HUES6 (cell line): ENCODE measurements at regions not wholly inside any gene's neighbourhood (a gene's known extent, or its start where the extent isn't known, plus 50 kb on each side); places are given as distances from the start of the nearest gene placed in this dataset.
"Not testable (repeated sequence)": the region's sequence is repeated elsewhere in the genome, so short reads cannot be mapped to it uniquely, and the experiment has no call there.

Source experiments
- H3K27ac ChIP-seq: 2 replicates; pipeline ENCODE4 v1.7.0; 2013; ENCODE audit warnings: low read depth, mild to moderate bottlenecking, low read length, inconsistent platforms
- H3K27me3 ChIP-seq: 2 replicates; pipeline ENCODE4 v1.6.1; 2013; ENCODE audit warnings: low read length; ENCODE audit not compliant: control insufficient read depth, insufficient read depth
- H3K36me3 ChIP-seq: 2 replicates; pipeline ENCODE4 v1.6.1; 2013; ENCODE audit warnings: low read length; ENCODE audit not compliant: control insufficient read depth, insufficient read depth
- H3K4me1 ChIP-seq: 2 replicates; pipeline ENCODE4 v1.6.1; 2013; ENCODE audit warnings: low read length; ENCODE audit not compliant: control insufficient read depth, insufficient read depth
- H3K4me3 ChIP-seq: 2 replicates; pipeline ENCODE4 v1.5.1; 2013; ENCODE audit warnings: low read depth, low read length
- H3K9ac ChIP-seq: one replicate; pipeline ENCODE4 v1.6.1; 2013; ENCODE audit warnings: mild to moderate bottlenecking, low read length
- H3K9me3 ChIP-seq: 2 replicates; pipeline ENCODE4 v1.6.1; 2013; ENCODE audit warnings: low read depth, low read length; ENCODE audit not compliant: control insufficient read depth, insufficient read depth

DNA sequence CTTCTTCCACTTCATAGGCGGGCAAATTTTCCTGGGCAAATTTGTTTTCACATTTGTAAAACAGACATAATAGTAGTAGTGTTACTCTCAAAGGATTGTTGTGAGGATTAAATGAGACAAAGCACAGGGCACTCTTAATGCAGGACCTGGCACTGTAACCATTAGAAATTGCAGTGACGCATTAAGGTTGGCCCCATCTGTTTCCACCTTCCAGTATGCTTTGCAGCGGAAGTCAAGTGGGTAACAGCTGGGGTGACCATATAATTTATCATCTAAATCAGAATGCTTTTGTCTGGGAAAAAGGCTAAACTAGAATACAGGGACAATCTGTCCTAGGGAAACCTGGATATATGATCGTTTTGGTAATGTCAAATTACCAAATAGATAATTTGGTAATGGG is 132.5 kb upstream of the CACHD1 start:
- Histone ChIP-seq H3K4me1 (no peaks in the 10 kb centered on the region), H3K27ac (no peak overlapping the region), H3K4me3 (no peak overlapping the region), H3K9me3 (no peaks in the 10 kb centered on the region), H3K36me3 (peaks cover 4% of the 10 kb centered on the region; the same call in 1 of the 2 replicates), H3K9ac (no peak overlapping the region), H3K27me3 (peaks cover 3% of the 10 kb centered on the region; the same call in 1 of the 2 replicates)

DNA sequence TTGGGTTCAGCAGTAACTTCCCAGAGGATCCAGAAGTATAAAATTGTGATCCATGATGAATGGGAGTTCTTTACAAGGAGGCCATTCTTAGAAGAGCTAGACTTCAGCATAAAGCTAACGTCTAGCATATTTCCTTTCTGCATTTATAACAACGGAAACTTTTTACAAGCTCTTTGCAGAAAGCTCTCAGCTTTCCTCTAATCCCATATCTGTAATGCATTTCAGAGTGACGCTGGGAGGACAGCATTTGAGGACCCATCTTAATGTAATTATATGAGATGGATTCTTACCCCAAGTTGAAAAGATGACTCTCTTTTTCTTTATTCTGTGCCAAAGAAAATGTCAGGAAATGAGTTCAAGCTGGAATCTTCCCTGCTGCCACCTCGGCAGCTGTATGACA is 132.0 kb upstream of the CACHD1 start:
- Histone ChIP-seq H3K27ac (no peak overlapping the region), H3K4me1 (no peaks in the 10 kb centered on the region), H3K9me3 (no peaks in the 10 kb centered on the region), H3K9ac (no peak overlapping the region), H3K36me3 (peaks cover 4% of the 10 kb centered on the region; the same call in 1 of the 2 replicates), H3K4me3 (no peak overlapping the region), H3K27me3 (peaks cover 3% of the 10 kb centered on the region; the same call in 1 of the 2 replicates)

DNA sequence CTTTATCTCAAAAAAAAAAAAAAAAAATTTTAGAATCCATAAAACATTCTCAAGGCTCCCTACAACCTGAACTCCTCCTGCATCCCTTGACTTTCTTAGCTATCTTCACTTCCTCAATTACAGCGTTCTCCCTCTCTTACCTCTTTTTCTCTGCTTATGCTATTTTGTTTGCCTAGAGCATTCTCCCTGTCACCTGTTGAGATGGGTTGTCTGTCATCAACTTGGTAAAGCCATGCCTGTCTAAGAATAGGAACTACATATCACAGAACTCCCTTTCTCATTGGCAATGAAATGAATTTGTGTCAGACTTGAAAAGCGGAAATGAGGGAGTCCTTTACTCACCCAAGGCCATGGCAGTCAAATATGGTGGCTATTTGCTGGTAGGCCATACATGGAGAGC is 129.6 kb upstream of the CACHD1 start:
- Histone ChIP-seq H3K9ac (no peak overlapping the region), H3K27me3 (peaks cover 3% of the 10 kb centered on the region; the same call in 1 of the 2 replicates), H3K27ac (no peak overlapping the region), H3K4me1 (peaks cover 15% of the 10 kb centered on the region), H3K4me3 (no peak overlapping the region), H3K9me3 (no peaks in the 10 kb centered on the region), H3K36me3 (peaks cover 4% of the 10 kb centered on the region; the same call in 1 of the 2 replicates)

DNA sequence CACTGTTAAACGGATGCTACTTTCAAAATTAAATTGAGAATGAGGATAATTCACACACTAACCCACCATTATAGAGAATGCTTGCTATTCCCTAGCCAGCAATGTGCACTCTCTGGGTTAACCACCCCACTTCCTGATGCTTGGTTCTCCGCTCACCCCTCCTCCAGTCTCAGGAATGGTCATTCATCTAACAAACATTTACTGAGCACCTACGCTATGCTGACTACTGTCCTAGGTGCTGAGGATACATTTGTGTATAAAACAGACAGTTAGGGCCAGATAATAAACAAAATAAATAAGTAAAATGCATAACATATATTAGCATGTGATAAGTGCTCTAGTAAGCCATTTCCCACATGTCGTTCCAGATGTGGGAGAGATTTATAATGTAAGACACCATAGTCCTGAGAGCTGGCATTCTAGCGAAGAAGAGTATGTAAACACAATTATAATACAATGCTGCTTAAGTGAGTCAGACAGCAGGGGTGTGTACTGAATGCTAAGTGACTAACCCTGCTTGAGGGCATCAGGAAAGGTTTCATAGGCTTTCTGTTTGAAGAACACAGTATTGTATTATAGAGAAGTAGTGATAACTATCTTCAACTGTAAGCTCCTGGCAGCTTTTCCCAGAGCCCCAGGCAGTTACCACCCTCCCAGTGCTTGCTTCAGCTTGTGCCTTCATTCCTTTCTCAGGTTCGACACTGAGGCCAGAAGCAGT is 126.7 kb upstream of the CACHD1 start:
- Histone ChIP-seq H3K27me3 (peaks cover 3% of the 10 kb centered on the region; the same call in 1 of the 2 replicates), H3K27ac (no peak overlapping the region), H3K36me3 (peaks cover 5% of the 10 kb centered on the region; the same call in 1 of the 2 replicates), H3K9ac (no peak overlapping the region), H3K4me1 (peaks cover 20% of the 10 kb centered on the region), H3K9me3 (no peaks in the 10 kb centered on the region), H3K4me3 (no peak overlapping the region)

DNA sequence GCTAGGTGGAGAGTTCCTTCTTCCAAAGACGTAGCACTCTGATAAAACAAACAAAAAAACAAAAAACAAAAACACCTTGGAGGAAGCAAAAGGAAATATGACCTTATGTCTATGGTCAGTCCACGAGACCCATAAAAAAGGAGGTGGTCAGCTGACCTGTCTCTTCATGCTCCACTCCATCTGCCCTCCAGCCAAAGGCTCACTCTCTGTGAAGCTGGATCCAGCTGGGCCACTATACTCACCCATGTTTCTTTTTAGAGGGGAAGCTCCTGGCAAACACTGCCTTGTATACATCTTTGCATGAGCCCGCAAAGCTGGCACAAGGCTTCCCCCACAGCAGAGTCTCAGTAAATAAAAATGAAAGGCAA is 126.1 kb upstream of the CACHD1 start:
- Histone ChIP-seq H3K9me3 (no peaks in the 10 kb centered on the region), H3K27ac (no peak overlapping the region), H3K4me1 (peaks cover 25% of the 10 kb centered on the region), H3K9ac (no peak overlapping the region), H3K36me3 (peaks cover 11% of the 10 kb centered on the region), H3K27me3 (peaks cover 3% of the 10 kb centered on the region; the same call in 1 of the 2 replicates), H3K4me3 (no peak overlapping the region)

DNA sequence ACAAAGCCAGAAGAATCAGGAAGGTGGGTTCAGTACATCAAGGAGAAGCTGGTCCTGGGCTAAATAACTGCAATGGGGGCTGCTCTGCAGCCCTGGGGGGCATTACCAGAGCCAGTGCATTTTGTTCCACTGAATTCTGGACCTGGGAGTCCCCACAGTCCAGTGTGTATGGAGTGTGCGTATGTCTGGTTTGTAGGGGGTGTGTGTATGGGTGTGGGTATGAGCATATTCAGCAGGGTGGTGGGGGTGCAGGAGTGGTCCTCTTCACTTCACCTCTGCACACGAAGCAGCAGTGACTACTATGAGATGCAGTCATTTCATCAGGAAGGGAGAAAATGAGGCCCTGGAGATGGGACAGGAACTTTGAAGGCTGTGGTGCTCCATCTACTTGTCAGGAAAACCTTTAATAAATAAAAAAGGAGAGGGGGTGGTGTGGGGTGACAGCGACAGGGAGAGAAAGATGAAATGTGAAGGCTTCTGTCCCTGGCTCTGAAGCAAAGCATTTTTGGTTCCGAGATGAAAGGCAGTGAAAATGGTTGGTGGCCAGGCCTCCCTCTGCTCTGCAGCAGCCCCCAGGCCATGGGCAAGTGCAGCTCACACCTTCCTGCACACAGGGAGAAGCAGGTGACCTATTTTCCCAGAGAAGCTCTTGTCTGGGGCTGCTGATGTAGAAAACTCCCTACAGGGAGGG is 121.5 kb upstream of the CACHD1 start:
- Histone ChIP-seq H3K27me3 (no peaks in the 10 kb centered on the region), H3K4me1 (peaks cover 28% of the 10 kb centered on the region)

DNA sequence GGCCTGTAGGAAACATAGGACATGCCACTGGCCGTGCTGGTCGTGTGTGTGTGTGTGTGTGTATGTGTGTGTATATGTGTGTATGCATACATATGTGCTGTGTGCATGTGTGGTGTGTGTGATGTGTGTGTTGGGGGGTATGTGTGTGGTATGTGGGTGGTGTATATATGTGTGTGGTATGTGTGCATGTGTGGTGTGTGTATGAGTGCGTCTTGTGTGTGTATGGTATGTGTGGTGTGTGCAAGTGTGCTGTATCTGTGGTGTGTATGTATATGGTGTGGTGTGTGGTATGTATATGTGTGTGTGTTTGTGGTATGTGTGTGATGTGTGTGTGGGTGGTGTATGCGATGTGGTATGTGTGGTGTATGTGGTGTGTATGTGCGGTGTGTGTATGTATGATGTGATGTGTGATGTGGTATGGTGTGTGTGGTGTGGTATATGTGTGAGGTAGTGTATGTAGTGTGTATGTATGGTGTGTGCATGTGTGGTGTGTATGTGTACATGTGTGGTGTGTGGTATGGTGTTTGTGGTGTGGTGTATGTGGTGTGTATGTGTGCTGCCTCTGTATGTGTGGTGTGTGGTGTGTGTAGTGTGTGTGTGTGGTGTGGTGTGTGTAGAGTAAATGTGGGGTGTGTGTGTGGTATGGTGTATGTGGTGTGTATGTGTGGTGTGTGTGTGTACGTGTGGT is 120.8 kb upstream of the CACHD1 start:
- Histone ChIP-seq H3K27ac (no peak overlapping the region), H3K4me1 (peaks cover 21% of the 10 kb centered on the region; the same call in 1 of the 2 replicates), H3K9ac (no peak overlapping the region), H3K4me3 (no peak overlapping the region), H3K27me3 (no peaks in the 10 kb centered on the region; the same call in 1 of the 2 replicates), H3K9me3 (no peaks in the 10 kb centered on the region), H3K36me3 (peaks cover 20% of the 10 kb centered on the region)

More for the DNA sequence above, 121.5 kb upstream of the CACHD1 start:
- H3K27ac ChIP-seq, result no peak overlapping the region
- H3K4me3 ChIP-seq, result no peak overlapping the region
- H3K36me3 ChIP-seq, result peaks cover 20% of the 10 kb centered on the region
- no peaks in the 10 kb centered on the region for H3K9me3 ChIP-seq
- H3K9ac ChIP-seq, result no peak overlapping the region

DNA sequence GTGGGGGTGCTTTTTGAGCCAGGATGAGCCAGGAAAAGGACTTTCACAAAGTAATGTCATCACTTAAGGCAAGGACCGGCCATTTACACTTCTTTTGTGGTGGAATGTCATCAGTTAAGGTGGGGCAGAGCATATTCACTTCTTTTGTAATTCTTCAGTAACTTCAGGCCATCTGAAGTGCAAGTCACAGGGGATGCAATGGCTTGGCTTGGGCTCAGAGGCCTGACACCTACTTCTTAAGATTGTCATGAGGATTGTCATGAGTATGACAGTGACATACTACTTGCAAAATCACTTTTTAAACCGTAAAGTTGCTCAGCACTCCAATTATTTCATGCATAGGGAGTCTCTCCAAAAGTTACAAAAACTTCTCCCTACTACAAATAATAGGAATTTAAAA is 114.4 kb upstream of the CACHD1 start:
- Histone ChIP-seq H3K4me1 (peaks cover 33% of the 10 kb centered on the region), H3K27me3 (peaks cover 23% of the 10 kb centered on the region), H3K4me3 (peak overlapping the region; percentile 29)
- H3K9ac ChIP-seq, H3K27ac ChIP-seq, H3K36me3 ChIP-seq, H3K9me3 ChIP-seq: not testable (repeated sequence)

DNA sequence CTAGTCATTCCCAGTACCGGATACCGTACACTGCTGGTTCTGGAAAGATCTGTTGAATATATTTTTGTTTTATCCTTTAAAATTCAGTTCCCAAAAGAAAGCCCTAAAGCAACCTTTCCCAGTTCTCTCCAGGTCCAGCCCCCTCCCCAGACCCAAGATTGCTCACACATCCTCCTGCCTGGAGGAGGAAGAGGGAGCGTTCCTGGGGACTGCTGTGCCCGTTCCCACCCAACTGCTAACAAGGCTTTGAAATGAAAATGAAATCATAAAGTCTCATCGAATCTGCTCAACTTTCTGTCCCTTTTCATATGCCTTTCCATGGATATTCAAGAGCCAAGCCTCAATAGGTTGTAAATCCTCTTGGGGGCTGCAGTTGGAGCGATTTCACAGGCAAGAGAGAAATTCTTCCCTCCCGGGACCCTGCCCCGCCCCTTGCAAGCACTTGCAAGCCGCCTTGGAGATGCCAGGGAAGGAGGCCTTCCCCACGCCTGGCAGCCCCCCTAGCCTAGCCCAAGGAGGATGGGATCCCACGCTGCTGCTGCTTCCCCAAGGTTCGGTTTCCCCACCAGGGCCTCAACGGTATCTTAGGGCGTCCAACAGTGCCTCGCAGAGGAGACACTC is 113.2 kb upstream of the CACHD1 start:
- Histone ChIP-seq H3K9me3 (no peaks in the 10 kb centered on the region), H3K9ac (peak overlapping the region; percentile 59), H3K27ac (peak overlapping the region; percentile 48; the same call in 1 of the 2 replicates), H3K4me3 (peak overlapping the region; percentile 63), H3K36me3 (peaks cover 4% of the 10 kb centered on the region; the same call in 1 of the 2 replicates), H3K27me3 (peaks cover 23% of the 10 kb centered on the region), H3K4me1 (peaks cover 33% of the 10 kb centered on the region)

DNA sequence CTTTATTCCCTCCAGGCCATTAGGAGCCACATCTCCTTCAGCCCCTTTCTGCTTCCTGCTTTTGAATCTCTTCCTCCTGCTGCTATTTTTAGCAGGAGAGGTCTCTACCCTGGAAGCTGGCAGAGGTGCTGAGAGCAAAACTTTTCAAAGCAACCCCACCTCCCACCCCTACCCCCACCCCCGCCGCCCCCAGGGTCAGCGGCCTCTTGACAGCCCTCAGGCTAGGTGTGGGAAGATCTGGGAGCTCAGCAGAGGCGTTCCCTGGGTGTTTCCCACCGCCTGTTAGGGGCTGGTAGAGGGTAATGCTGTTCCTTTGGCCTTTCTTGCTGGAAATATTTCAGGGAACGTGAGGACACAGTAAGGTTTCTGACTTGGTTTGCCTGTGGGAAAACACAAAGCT is 112.5 kb upstream of the CACHD1 start:
- H3K36me3 ChIP-seq, result peaks cover 2% of the 10 kb centered on the region; the same call in 1 of the 2 replicates
- H3K4me1 ChIP-seq, result peaks cover 33% of the 10 kb centered on the region
- peak overlapping the region; percentile 48; the same call in 1 of the 2 replicates for H3K27ac ChIP-seq
- H3K4me3 ChIP-seq, result peak overlapping the region; percentile 63
- H3K9ac ChIP-seq, result peak overlapping the region; percentile 59
- H3K27me3 ChIP-seq, result peaks cover 23% of the 10 kb centered on the region
- no peaks in the 10 kb centered on the region for H3K9me3 ChIP-seq
